H1 (cell line): ENCODE measurements at regions not wholly inside any gene's neighbourhood (a gene's known extent, or its start where the extent isn't known, plus 50 kb on each side); places are given as distances from the start of the nearest gene placed in this dataset.

Experiments
- CTCF ChIA-PET: fragments of 300-600 bp; sonication (Branson Sonifier 250); formaldehyde crosslinking; loops from one replicate; lab custom pipeline; 2021; ENCODE audit not compliant: partially characterized antibody; lab: Charles Lee
- POLR2A ChIA-PET: fragments of 300-600 bp; sonication (Branson Sonifier 250); formaldehyde crosslinking; loops from one replicate; lab custom pipeline; 2021; ENCODE audit warnings: inconsistent platforms; ENCODE audit not compliant: partially characterized antibody; lab: Charles Lee
- DNase-seq, 2 experiments: peaks; one replicate each; pipeline versions ENCODE4 v3.0.0 to v3.0.0-alpha.2; 2010 to 2022; ENCODE audit warnings: low spot score in 2 of 2, low read depth in 1 of 2, mixed read lengths in 1 of 2
- FAIRE-seq: peaks from 2 replicates; lab custom pipeline; 2011; peaks lifted over from hg19 to GRCh38; lab: Jason Lieb, UNC
- H2AFZ ChIP-seq: 2 replicates; pipeline ENCODE4 v1.8.1; 2012; ENCODE audit warnings: low read length, inconsistent platforms
- H2AK5ac ChIP-seq: 2 replicates; pipeline ENCODE4 v1.6.1; 2013; ENCODE audit warnings: low read depth, low read length
- H2BK120ac ChIP-seq: replicated peaks from 2 replicates; pipeline ENCODE3; 2013; ENCODE audit warnings: low read depth, low read length, inconsistent platforms
- H2BK12ac ChIP-seq: 2 replicates; pipeline ENCODE4 v1.6.1; 2013; ENCODE audit warnings: low read depth, low read length
- H2BK15ac ChIP-seq: 2 replicates; pipeline ENCODE4 v1.6.1; 2013; ENCODE audit warnings: low read length
- H2BK20ac ChIP-seq: 2 replicates; pipeline ENCODE4 v1.6.1; 2013; ENCODE audit warnings: low read length
- H2BK5ac ChIP-seq: 2 replicates; pipeline ENCODE4 v1.6.1; 2013; ENCODE audit warnings: low read depth, low read length
- H3K14ac ChIP-seq: 2 replicates; pipeline ENCODE4 v1.6.1; 2013; ENCODE audit warnings: inconsistent platforms; ENCODE audit not compliant: insufficient read length
- H3K18ac ChIP-seq: 2 replicates; pipeline ENCODE4 v1.6.1; 2013; ENCODE audit warnings: low read length; ENCODE audit errors: extremely low read depth
- H3K23ac ChIP-seq: 2 replicates; pipeline ENCODE4 v1.6.1; 2013; ENCODE audit warnings: inconsistent platforms; ENCODE audit not compliant: insufficient read length
- H3K23me2 ChIP-seq: 2 replicates; pipeline ENCODE4 v1.6.1; 2013; ENCODE audit warnings: low read depth, low read length
- H3K27ac ChIP-seq: 2 replicates; pipeline ENCODE4 v1.6.1; 2011; ENCODE audit warnings: low read depth, low read length, inconsistent platforms
- H3K27me3 ChIP-seq, 4 experiments: replicated peaks in 1 of 4; 1 replicate in 1 of 4; 2 replicates in 3 of 4; pipeline versions ENCODE4 v1.6.1 to v1.8.1; 2011 to 2013; ENCODE audit warnings: low read length in 3 of 4, mild to moderate bottlenecking in 3 of 4, inconsistent platforms in 2 of 4, mixed read lengths in 2 of 4, moderate library complexity in 1 of 4; ENCODE audit not compliant: control insufficient read depth in 3 of 4, insufficient read depth in 3 of 4; ENCODE audit errors: extremely low read depth in 1 of 4
- H3K36me3 ChIP-seq, 4 experiments: 2 replicates each; pipeline versions ENCODE4 v1.6.1 to v1.8.1; 2011 to 2013; ENCODE audit warnings: mild to moderate bottlenecking in 4 of 4, low read length in 3 of 4, moderate library complexity in 2 of 4, control low read depth in 1 of 4, inconsistent platforms in 1 of 4; ENCODE audit not compliant: insufficient read depth in 4 of 4, control insufficient read depth in 2 of 4
- H3K4ac ChIP-seq: replicated peaks from 2 replicates; pipeline ENCODE3; 2013; ENCODE audit warnings: low read length, low read depth, mixed read lengths, inconsistent platforms; ENCODE audit not compliant: insufficient read length
- H3K4me1 ChIP-seq, 4 experiments: replicated peaks in 1 of 4; 1 replicate in 1 of 4; 2 replicates in 3 of 4; pipeline versions ENCODE4 v1.6.1 to v1.8.1; 2011 to 2013; ENCODE audit warnings: low read length in 3 of 4, inconsistent platforms in 2 of 4, mixed read lengths in 1 of 4; ENCODE audit not compliant: insufficient read depth in 4 of 4, control insufficient read depth in 3 of 4
- H3K4me2 ChIP-seq, 2 experiments: 2 replicates each; pipeline versions ENCODE4 v1.6.1 to v1.8.1; 2011 to 2013; ENCODE audit warnings: low read depth in 2 of 2, low read length in 2 of 2, control low read depth in 1 of 2, inconsistent platforms in 1 of 2, mild to moderate bottlenecking in 1 of 2; ENCODE audit not compliant: insufficient read depth in 1 of 2
- H3K4me3 ChIP-seq, 4 experiments: fragments of 200-600, 300-600 bp in 1 of 4; sonication (generic), shearing (Covaris generic), sonication (Bioruptor Twin) in 1 of 4; 2 replicates each; pipeline versions ENCODE4 v1.5.1 to v1.8.1; 2011 to 2016; ENCODE audit warnings: low read length in 4 of 4, low read depth in 3 of 4, control low read depth in 2 of 4, inconsistent platforms in 2 of 4, mild to moderate bottlenecking in 2 of 4, mixed read lengths in 1 of 4, moderate library complexity in 1 of 4; ENCODE audit not compliant: insufficient read depth in 2 of 4; ENCODE audit errors: extremely low read depth in 1 of 4
- H3K56ac ChIP-seq: replicated peaks from 2 replicates; pipeline ENCODE3; 2013; ENCODE audit warnings: low read depth, mild to moderate bottlenecking, mixed read lengths, low read length, inconsistent platforms; ENCODE audit not compliant: insufficient read length
- H3K79me1 ChIP-seq: 2 replicates; pipeline ENCODE4 v1.6.1; 2013; ENCODE audit warnings: low read depth, low read length, control low read depth
- H3K79me2 ChIP-seq, 2 experiments: 2 replicates each; pipeline versions ENCODE4 v1.6.1 to v1.8.1; 2012 to 2013; ENCODE audit warnings: low read length in 2 of 2, mild to moderate bottlenecking in 2 of 2, inconsistent platforms in 1 of 2; ENCODE audit not compliant: insufficient read depth in 2 of 2, control insufficient read depth in 1 of 2
- H3K9ac ChIP-seq, 4 experiments: replicated peaks in 1 of 4; 1 replicate in 1 of 4; 2 replicates in 3 of 4; pipeline versions ENCODE4 v1.6.1 to v1.8.1; 2011 to 2013; ENCODE audit warnings: low read depth in 3 of 4, low read length in 3 of 4, control low read depth in 2 of 4, mild to moderate bottlenecking in 2 of 4, moderate library complexity in 2 of 4, inconsistent platforms in 1 of 4; ENCODE audit errors: extremely low read depth in 1 of 4
- H3K9me3 ChIP-seq, 2 experiments: 2 replicates each; pipeline versions ENCODE4 v1.6.1 to v1.8.1; 2012 to 2013; ENCODE audit warnings: mild to moderate bottlenecking in 2 of 2, moderate library complexity in 2 of 2, control low read depth in 1 of 2, inconsistent platforms in 1 of 2, low read depth in 1 of 2, low read length in 1 of 2, mixed read lengths in 1 of 2; ENCODE audit not compliant: insufficient read depth in 2 of 2
- H4K20me1 ChIP-seq, 2 experiments: replicated peaks in 1 of 2; 2 replicates each; pipeline versions ENCODE3 to v1.8.1; 2011 to 2013; ENCODE audit warnings: inconsistent platforms in 2 of 2, low read length in 2 of 2, mild to moderate bottlenecking in 1 of 2; ENCODE audit not compliant: insufficient read depth in 2 of 2, control insufficient read depth in 1 of 2
- H4K5ac ChIP-seq: 2 replicates; pipeline ENCODE4 v1.6.1; 2013; ENCODE audit warnings: low read length, low read depth, mixed read lengths, inconsistent platforms; ENCODE audit not compliant: insufficient read length
- H4K8ac ChIP-seq: 2 replicates; pipeline ENCODE4 v1.8.0; 2013; ENCODE audit warnings: mild to moderate bottlenecking, moderate library complexity, low read length, inconsistent platforms; ENCODE audit not compliant: insufficient read depth; ENCODE audit errors: extremely low read depth
- H4K91ac ChIP-seq: replicated peaks from 2 replicates; pipeline ENCODE3; 2013; ENCODE audit warnings: low read length, mixed read lengths, inconsistent platforms; ENCODE audit not compliant: insufficient read length
- RBBP5 ChIP-seq: IDR thresholded peaks from 2 replicates; pipeline ENCODE4 v1.7.1; 2012; ENCODE audit warnings: low read depth, mild to moderate bottlenecking, inconsistent platforms, low read length, moderate library complexity, borderline replicate concordance
- RXRA ChIP-seq: IDR thresholded peaks from 2 replicates; pipeline ENCODE4 v1.6.1; 2011; ENCODE audit warnings: low read depth, mild to moderate bottlenecking, low read length, moderate library complexity; ENCODE audit not compliant: insufficient read depth
- SRF ChIP-seq: IDR thresholded peaks from 2 replicates; pipeline ENCODE4 v1.6.1; 2011; ENCODE audit warnings: mild to moderate bottlenecking, low read depth, low read length, moderate library complexity
- TBP ChIP-seq: IDR thresholded peaks from 2 replicates; pipeline ENCODE4 v1.6.1; 2011; ENCODE audit warnings: low read depth, low read length, improper control_type of control experiment
- WGBS, 2 experiments: shearing (Covaris generic) in 1 of 2; methylation state at CpG; one replicate each; pipeline versions ENCODE4 v1.1.6 to v1.1.7; 2013 to 2015; ENCODE audit warnings: low lambda C conversion rate in 2 of 2, mixed read lengths in 2 of 2, inconsistent platforms in 1 of 2, low coverage in 1 of 2, missing lambda C conversion rate in 1 of 2; ENCODE audit not compliant: insufficient replicate concordance in 2 of 2, insufficient coverage in 1 of 2, insufficient read length in 1 of 2; ENCODE audit errors: extremely low coverage in 1 of 2, missing lambda C conversion rate in 1 of 2; 5-methylcytosine and 5-hydroxymethylcytosine counted together
- TF ChIP-seq, protein P1 (sequence below): IDR thresholded peaks from 2 replicates; pipeline ENCODE4 v1.6.1; 2012; ENCODE audit warnings: inconsistent platforms

DNA sequence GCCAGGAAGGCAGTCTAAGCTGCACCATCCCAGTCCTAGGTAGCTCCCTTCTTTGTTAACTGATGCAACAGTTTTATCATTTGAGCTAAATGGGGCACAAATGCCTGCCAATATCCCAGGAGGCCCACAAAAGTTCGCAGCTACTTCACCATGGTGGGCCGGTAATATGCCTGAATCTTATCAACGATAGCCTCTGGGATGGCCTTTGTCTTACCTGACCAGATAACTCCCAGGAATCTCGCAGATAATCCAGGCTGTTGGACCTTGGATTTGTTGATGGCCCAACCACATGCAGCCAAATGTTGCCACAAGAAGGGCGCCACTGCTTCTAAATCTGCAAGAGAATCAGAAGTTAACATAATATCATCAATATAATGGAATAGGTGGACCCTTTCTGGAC is 83.8 kb upstream of the ATP10B start:
- H3K27me3 ChIP-seq: no peaks in the 10 kb centered on the region
- FAIRE-seq: no peak
- no peak overlapping the region for H3K27ac ChIP-seq
- no peaks in the 10 kb centered on the region for H4K20me1 ChIP-seq
- no peak overlapping the region for H3K4me2 ChIP-seq
- H4K91ac ChIP-seq: no peak overlapping the region
- POLR2A ChIA-PET: no interaction called here
- no peak overlapping the region for H2BK120ac ChIP-seq
- WGBS, 2 experiments: 94% methylated on average over 5 of the region's 5 CpGs; no CpG with 5 or more reads in 1 of the 2 experiments
- no peaks in the 10 kb centered on the region for H3K9me3 ChIP-seq
- H3K4ac ChIP-seq: no peak overlapping the region
- no peak overlapping the region for H3K18ac ChIP-seq
- H3K79me1 ChIP-seq: no peaks in the 10 kb centered on the region
- H3K23me2 ChIP-seq: no peaks in the 10 kb centered on the region
- H3K14ac ChIP-seq: no peak overlapping the region
- H3K36me3 ChIP-seq: no peaks in the 10 kb centered on the region
- no peak overlapping the region for H2BK20ac ChIP-seq
- no peak overlapping the region for H3K4me3 ChIP-seq
- no peaks in the 10 kb centered on the region for H3K79me2 ChIP-seq
- H2BK15ac ChIP-seq: no peak overlapping the region
- H4K5ac ChIP-seq: no peak overlapping the region
- no peak overlapping the region for H2BK5ac ChIP-seq
- H2AK5ac ChIP-seq: no peak overlapping the region
- no peak overlapping the region for H3K56ac ChIP-seq
- H3K23ac ChIP-seq: no peak overlapping the region
- H2BK12ac ChIP-seq: no peak overlapping the region
- H2AFZ ChIP-seq: no peak overlapping the region
- DNase-seq: no peak
- no peak overlapping the region for H4K8ac ChIP-seq
- H3K9ac ChIP-seq: no peak overlapping the region
- CTCF ChIA-PET: no interaction called here
- no peaks in the 10 kb centered on the region for H3K4me1 ChIP-seq
- TF ChIP-seq, protein P1, sequence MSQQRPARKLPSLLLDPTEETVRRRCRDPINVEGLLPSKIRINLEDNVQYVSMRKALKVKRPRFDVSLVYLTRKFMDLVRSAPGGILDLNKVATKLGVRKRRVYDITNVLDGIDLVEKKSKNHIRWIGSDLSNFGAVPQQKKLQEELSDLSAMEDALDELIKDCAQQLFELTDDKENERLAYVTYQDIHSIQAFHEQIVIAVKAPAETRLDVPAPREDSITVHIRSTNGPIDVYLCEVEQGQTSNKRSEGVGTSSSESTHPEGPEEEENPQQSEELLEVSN: no peak
- TF ChIP-seq RXRA (no peak), RBBP5 (no peak), SRF (no peak), TBP (no peak)
